ENCODE measurements at regions not wholly inside any gene's neighbourhood (a gene's known extent, or its start where the extent isn't known, plus 50 kb on each side); places are given as distances from the start of the nearest gene placed in this dataset.

DNA sequence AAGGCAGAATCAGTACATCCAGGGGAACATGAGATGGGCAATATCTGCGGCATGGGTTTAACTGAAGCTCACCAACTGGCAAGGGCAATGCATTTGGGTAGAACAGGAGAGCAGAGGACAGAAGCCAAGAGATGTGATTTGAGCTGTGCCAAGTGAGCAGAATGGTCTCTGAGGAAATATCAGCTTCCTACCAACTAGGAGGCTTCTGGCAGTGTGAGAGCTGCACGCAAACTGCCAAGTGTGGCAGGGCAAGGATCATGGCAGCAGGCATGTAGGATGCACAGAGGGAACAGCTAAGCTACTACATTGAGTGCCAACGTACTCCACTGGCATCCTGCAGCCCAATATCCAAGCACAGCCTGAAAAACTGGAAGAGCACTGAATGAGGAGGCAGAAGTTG is 1036.5 kb downstream of the TUSC7 start (continued):
- TF ChIP-seq, protein P1, sequence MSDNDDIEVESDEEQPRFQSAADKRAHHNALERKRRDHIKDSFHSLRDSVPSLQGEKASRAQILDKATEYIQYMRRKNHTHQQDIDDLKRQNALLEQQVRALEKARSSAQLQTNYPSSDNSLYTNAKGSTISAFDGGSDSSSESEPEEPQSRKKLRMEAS (IDR thresholded peaks at IDR 0.05; ENCODE audit: low read depth), result no peak
- no peak for TF ChIP-seq NFIC (IDR thresholded peaks at IDR 0.05; ENCODE audit: borderline replicate concordance)
- no peak for TF ChIP-seq RAD21 (IDR thresholded peaks at IDR 0.05; ENCODE audit: low read length)
- TF ChIP-seq NRF1 (IDR thresholded peaks at IDR 0.05; ENCODE audit: low read depth, low read length), result no peak

DNA sequence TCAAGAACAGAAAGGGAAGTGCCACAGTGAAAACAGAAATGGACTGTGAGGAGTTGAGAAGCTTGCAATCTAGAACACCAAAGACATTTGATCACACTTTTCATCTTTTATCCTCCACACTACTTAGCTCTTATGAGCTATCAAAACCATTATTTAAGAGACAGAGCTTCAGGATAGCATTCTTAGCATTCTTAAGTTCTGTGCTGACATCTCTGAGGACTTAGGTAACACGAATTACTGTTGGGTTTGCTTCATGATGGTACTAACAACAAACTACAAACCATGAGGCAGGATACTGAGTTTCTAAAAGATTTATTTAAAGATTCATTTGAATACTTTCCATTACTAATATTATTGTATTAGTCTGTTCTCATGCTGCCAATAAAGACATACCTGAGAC is 1038.6 kb downstream of the TUSC7 start:
- no peaks in the 10 kb centered on the region for H3K27me3 ChIP-seq (ENCODE audit: insufficient read depth)
- H3K9me2 ChIP-seq, result no peaks in the 10 kb centered on the region
- H3K79me2 ChIP-seq (ENCODE audit: insufficient read depth), result no peaks in the 10 kb centered on the region
- H3F3A ChIP-seq (replicated peaks; ENCODE audit: insufficient read depth), result no peaks in the 10 kb centered on the region
- H3K27ac ChIP-seq (ENCODE audit: low read depth in 2 of 2, low read length in 1 of 2), result no peak overlapping the region
- ChIA-PET CTCF (interaction anchor here (1.8 kb wide), 2 partner anchors 10 to 977 kb away, joined by 3 to 6 read pairs; no protein-coding TSS in a partner anchor), POLR2A (no interaction called here)
- no peaks in the 10 kb centered on the region for H3K9me3 ChIP-seq
- no peak overlapping the region for H3K4me3 ChIP-seq (ENCODE audit: low read depth in 2 of 2, low read length in 1 of 2)
- no peak overlapping the region for H3K9ac ChIP-seq
- no peak overlapping the region for H2AFZ ChIP-seq (ENCODE audit: low read depth)
- no peak for TF ChIP-seq RAD21 (IDR thresholded peaks at IDR 0.05; ENCODE audit: low read length)
- TF ChIP-seq, protein P2, sequence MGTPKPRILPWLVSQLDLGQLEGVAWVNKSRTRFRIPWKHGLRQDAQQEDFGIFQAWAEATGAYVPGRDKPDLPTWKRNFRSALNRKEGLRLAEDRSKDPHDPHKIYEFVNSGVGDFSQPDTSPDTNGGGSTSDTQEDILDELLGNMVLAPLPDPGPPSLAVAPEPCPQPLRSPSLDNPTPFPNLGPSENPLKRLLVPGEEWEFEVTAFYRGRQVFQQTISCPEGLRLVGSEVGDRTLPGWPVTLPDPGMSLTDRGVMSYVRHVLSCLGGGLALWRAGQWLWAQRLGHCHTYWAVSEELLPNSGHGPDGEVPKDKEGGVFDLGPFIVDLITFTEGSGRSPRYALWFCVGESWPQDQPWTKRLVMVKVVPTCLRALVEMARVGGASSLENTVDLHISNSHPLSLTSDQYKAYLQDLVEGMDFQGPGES (IDR thresholded peaks at IDR 0.05; ENCODE audit: low read depth, low read length), result no peak
- H3K36me3 ChIP-seq (replicated peaks in 1 of 2; ENCODE audit: control insufficient read depth in 1 of 2, insufficient read depth in 2 of 2, low read length in 1 of 2), result no peaks in the 10 kb centered on the region
- H3K4me1 ChIP-seq (ENCODE audit: control insufficient read depth in 1 of 2, insufficient read depth in 2 of 2, low read depth in 1 of 2, low read length in 1 of 2), result no peaks in the 10 kb centered on the region
- no peaks in the 10 kb centered on the region for H4K20me1 ChIP-seq (ENCODE audit: insufficient read depth)
- WGBS (ENCODE audit: low lambda C conversion rate), result 25% methylated on average over 1 of the region's 1 CpG
- H3K4me2 ChIP-seq, result no peak overlapping the region
- no peak for DNase-seq

DNA sequence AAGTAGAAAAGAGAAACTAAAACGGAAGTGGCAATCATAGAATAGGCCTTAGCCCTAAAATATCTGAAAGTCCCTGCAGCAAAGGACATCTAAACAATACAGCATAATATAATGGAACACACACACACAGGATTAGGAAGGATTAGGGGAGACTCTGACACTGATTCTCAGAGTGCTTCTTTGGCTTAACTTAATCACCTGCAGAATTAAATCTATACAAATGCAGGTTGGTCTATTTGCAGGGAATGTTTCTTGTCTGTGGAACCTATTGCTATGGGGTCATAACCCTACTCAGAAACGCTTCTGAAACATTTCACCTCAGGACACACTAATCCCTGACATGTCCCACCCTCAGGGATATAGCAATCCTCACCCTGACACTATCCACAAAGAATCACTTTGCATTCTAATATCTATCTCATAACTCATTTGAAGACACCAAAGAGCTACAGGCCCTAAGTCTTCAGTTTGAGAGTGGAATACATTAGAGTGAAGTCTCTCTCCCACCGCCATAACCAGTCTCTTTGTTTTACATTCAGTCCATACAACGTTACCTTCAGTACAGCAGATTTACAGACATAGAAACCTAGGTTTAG is 1041.2 kb downstream of the TUSC7 start:
- Histone ChIP-seq H3K79me2 (ENCODE audit: insufficient read depth) (no peaks in the 10 kb centered on the region), H2AFZ (ENCODE audit: low read depth) (no peak overlapping the region), H3K4me2 (no peak overlapping the region), H3K36me3 (replicated peaks in 1 of 2; ENCODE audit: control insufficient read depth in 1 of 2, insufficient read depth in 2 of 2, low read length in 1 of 2) (no peaks in the 10 kb centered on the region), H3K4me1 (ENCODE audit: control insufficient read depth in 1 of 2, insufficient read depth in 2 of 2, low read depth in 1 of 2, low read length in 1 of 2) (no peaks in the 10 kb centered on the region), H3K9me3 (no peaks in the 10 kb centered on the region), H4K20me1 (ENCODE audit: insufficient read depth) (no peaks in the 10 kb centered on the region), H3K9ac (no peak overlapping the region), H3K4me3 (ENCODE audit: low read depth in 2 of 2, low read length in 1 of 2) (no peak overlapping the region), H3K27ac (ENCODE audit: low read depth in 2 of 2, low read length in 1 of 2) (no peak overlapping the region), H3K9me2 (no peaks in the 10 kb centered on the region), H3F3A (replicated peaks; ENCODE audit: insufficient read depth) (no peaks in the 10 kb centered on the region), H3K27me3 (ENCODE audit: insufficient read depth) (no peaks in the 10 kb centered on the region)
- ChIA-PET CTCF (interaction anchor here (1.2 kb wide), 1 partner anchor 247 kb away, joined by 4 read pairs; no protein-coding TSS in a partner anchor), POLR2A (interaction anchor here (0.5 kb wide), 1 partner anchor 909 kb away, joined by 3 read pairs; no protein-coding TSS in a partner anchor)
- no peak for DNase-seq
- 66% methylated on average over 4 of the region's 4 CpGs for WGBS (ENCODE audit: low lambda C conversion rate)
- TF ChIP-seq RAD21 (IDR thresholded peaks at IDR 0.05; ENCODE audit: low read length) (no peak), EP300 (IDR thresholded peaks at IDR 0.05; ENCODE audit: borderline replicate concordance in 1 of 2, low read depth in 1 of 2, low read length in 1 of 2) (no peak)

DNA sequence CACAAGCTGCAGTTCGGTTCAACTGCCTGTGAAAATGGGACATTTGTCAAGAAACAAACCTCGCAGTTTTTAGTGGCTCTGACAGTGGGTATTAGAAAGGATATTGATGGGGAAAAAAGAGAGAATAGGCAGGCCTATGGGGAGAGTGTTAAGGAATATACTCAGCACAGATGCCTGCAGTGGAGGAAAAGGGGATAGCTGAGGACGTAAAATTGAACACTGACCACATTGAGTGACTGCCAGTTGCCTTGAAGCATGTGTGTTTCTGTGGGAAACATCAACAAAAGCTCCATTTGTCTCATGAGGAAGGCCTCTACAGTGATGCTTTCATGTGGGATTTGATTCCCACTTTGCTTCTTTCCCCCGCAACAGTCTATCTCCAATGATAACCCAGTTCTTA is 1042.1 kb downstream of the TUSC7 start:
- no peaks in the 10 kb centered on the region for H3K36me3 ChIP-seq (replicated peaks in 1 of 2; ENCODE audit: control insufficient read depth in 1 of 2, insufficient read depth in 2 of 2, low read length in 1 of 2)
- no peak overlapping the region for H2AFZ ChIP-seq (ENCODE audit: low read depth)
- H3K9me3 ChIP-seq, result no peaks in the 10 kb centered on the region
- CTCF ChIA-PET, result interaction anchor here (1.2 to 1.3 kb wide), 2 partner anchors 13 to 246 kb away, joined by 4 to 5 read pairs; no protein-coding TSS in a partner anchor
- POLR2A ChIA-PET, result no interaction called here
- H3K27ac ChIP-seq (ENCODE audit: low read depth in 2 of 2, low read length in 1 of 2), result no peak overlapping the region
- 84% methylated on average over 4 of the region's 4 CpGs for WGBS (ENCODE audit: low lambda C conversion rate)
- no peaks in the 10 kb centered on the region for H3K9me2 ChIP-seq
- no peaks in the 10 kb centered on the region for H3F3A ChIP-seq (replicated peaks; ENCODE audit: insufficient read depth)
- H4K20me1 ChIP-seq (ENCODE audit: insufficient read depth), result no peaks in the 10 kb centered on the region
- no peaks in the 10 kb centered on the region for H3K27me3 ChIP-seq (ENCODE audit: insufficient read depth)
- H3K9ac ChIP-seq, result no peak overlapping the region
- H3K4me2 ChIP-seq, result no peak overlapping the region
- no peak overlapping the region for H3K4me3 ChIP-seq (ENCODE audit: low read depth in 2 of 2, low read length in 1 of 2)
- H3K4me1 ChIP-seq (ENCODE audit: control insufficient read depth in 1 of 2, insufficient read depth in 2 of 2, low read depth in 1 of 2, low read length in 1 of 2), result peaks cover 0 to 2% of the 10 kb centered on the region in 2 experiments; a peak in 2 of 4 replicates
- no peaks in the 10 kb centered on the region for H3K79me2 ChIP-seq (ENCODE audit: insufficient read depth)
- DNase-seq, result no peak
- TF ChIP-seq, protein P1 (IDR thresholded peaks at IDR 0.05; ENCODE audit: low read depth), result no peak
- TF ChIP-seq, protein P3, sequence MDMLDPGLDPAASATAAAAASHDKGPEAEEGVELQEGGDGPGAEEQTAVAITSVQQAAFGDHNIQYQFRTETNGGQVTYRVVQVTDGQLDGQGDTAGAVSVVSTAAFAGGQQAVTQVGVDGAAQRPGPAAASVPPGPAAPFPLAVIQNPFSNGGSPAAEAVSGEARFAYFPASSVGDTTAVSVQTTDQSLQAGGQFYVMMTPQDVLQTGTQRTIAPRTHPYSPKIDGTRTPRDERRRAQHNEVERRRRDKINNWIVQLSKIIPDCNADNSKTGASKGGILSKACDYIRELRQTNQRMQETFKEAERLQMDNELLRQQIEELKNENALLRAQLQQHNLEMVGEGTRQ (IDR thresholded peaks at IDR 0.05; ENCODE audit: borderline replicate concordance, low read depth, low read length), result no peak
- TF ChIP-seq SIN3A (IDR thresholded peaks at IDR 0.05; ENCODE audit: borderline replicate concordance, low read depth, low read length), result no peak
- TF ChIP-seq ELF1 (IDR thresholded peaks at IDR 0.05), result no peak
- no peak for TF ChIP-seq NFIC (IDR thresholded peaks at IDR 0.05; ENCODE audit: borderline replicate concordance)
- no peak for TF ChIP-seq POLR2AphosphoS5 (IDR thresholded peaks at IDR 0.05; ENCODE audit: low read depth, low read length)
- TF ChIP-seq RFX5 (IDR thresholded peaks at IDR 0.05; ENCODE audit: low read length), result no peak
- TF ChIP-seq, protein P4, sequence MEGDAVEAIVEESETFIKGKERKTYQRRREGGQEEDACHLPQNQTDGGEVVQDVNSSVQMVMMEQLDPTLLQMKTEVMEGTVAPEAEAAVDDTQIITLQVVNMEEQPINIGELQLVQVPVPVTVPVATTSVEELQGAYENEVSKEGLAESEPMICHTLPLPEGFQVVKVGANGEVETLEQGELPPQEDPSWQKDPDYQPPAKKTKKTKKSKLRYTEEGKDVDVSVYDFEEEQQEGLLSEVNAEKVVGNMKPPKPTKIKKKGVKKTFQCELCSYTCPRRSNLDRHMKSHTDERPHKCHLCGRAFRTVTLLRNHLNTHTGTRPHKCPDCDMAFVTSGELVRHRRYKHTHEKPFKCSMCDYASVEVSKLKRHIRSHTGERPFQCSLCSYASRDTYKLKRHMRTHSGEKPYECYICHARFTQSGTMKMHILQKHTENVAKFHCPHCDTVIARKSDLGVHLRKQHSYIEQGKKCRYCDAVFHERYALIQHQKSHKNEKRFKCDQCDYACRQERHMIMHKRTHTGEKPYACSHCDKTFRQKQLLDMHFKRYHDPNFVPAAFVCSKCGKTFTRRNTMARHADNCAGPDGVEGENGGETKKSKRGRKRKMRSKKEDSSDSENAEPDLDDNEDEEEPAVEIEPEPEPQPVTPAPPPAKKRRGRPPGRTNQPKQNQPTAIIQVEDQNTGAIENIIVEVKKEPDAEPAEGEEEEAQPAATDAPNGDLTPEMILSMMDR (IDR thresholded peaks at IDR 0.05), result no peak
- no peak for TF ChIP-seq TCF12 (IDR thresholded peaks at IDR 0.05)
- TF ChIP-seq, protein P2 (IDR thresholded peaks at IDR 0.05; ENCODE audit: low read depth, low read length), result no peak
